HepG2 (cell line): ENCODE measurements at regions not wholly inside any gene's neighbourhood (a gene's known extent, or its start where the extent isn't known, plus 50 kb on each side); places are given as distances from the start of the nearest gene placed in this dataset.

Experiments used
- ATAC-seq: fragments of 200-7000 bp; cut with Tn5 transposase; 3 replicates; pipeline ENCODE4 v1.9.1; 2020; ENCODE audit warnings: mild to moderate bottlenecking, moderate library complexity
- BruUV-seq: library from RNA; stranded (reverse); fragments of 400-500 nt; replicated peaks from 2 replicates; lab custom pipeline; 2021; lab: Mats Ljungman, UMichigan
- CTCF ChIA-PET: fragments of 300-600 bp; formaldehyde crosslinking; extraction: SDS; loops from one replicate; lab custom pipeline; 2021; ENCODE audit warnings: low total read pairs, inconsistent platforms, low intra/inter-chr PET ratio; lab: Yijun Ruan, JAX
- POLR2A ChIA-PET: fragments of 350-600 bp; sonication (Branson Sonifier 250); formaldehyde crosslinking; loops from one replicate; lab custom pipeline; 2020; ENCODE audit warnings: antibody characterized with exemption, inconsistent platforms; lab: Yijun Ruan, JAX
- DNase-seq: peaks from one replicate; pipeline ENCODE4 v3.0.0-alpha.2; 2015; ENCODE audit warnings: low spot score
- FAIRE-seq: peaks from 3 replicates; lab custom pipeline; 2011; peaks lifted over from hg19 to GRCh38; lab: Jason Lieb, UNC
- H2AFZ ChIP-seq: one replicate; pipeline ENCODE4 v1.6.1; 2011; ENCODE audit warnings: low read length, inconsistent platforms
- H3K27ac ChIP-seq: fragments of 300-600 bp; 3 replicates; pipeline ENCODE4 v1.8.0; 2011; ENCODE audit warnings: mixed run types, mild to moderate bottlenecking, mixed read lengths, low read length, inconsistent platforms; ENCODE audit not compliant: insufficient read depth; ENCODE audit errors: extremely low read length
- H3K27me3 ChIP-seq, 2 experiments: fragments of 200-600 bp in 1 of 2; 2 replicates in 1 of 2; 3 replicates in 1 of 2; pipeline versions ENCODE4 v1.6.0 to v1.8.0; 2011; ENCODE audit warnings: low read length in 2 of 2, mild to moderate bottlenecking in 2 of 2, moderate library complexity in 2 of 2, inconsistent platforms in 1 of 2; ENCODE audit not compliant: insufficient read depth in 2 of 2, control insufficient read depth in 1 of 2
- H3K36me3 ChIP-seq, 2 experiments: fragments of 200-600 bp in 1 of 2; replicated peaks in 1 of 2; 2 replicates in 1 of 2; 3 replicates in 1 of 2; pipeline versions ENCODE4 v1.5.1 to v1.8.0; 2011; ENCODE audit warnings: low read length in 2 of 2, inconsistent platforms in 1 of 2; ENCODE audit not compliant: insufficient read depth in 2 of 2, control insufficient read depth in 1 of 2
- H3K4me1 ChIP-seq: 2 replicates; pipeline ENCODE4 v1.5.1; 2012; ENCODE audit warnings: low read length, inconsistent platforms; ENCODE audit not compliant: insufficient read depth
- H3K4me2 ChIP-seq: 2 replicates; pipeline ENCODE4 v1.6.0; 2011; ENCODE audit warnings: low read depth, low read length, inconsistent platforms
- H3K4me3 ChIP-seq, 3 experiments: fragments of 200-600 bp in 1 of 3; sonication (generic), shearing (Covaris generic) in 1 of 3; replicated peaks in 1 of 3; 2 replicates each; pipeline ENCODE4 v1.5.1; 2011 to 2016; ENCODE audit warnings: low read length in 3 of 3, inconsistent platforms in 2 of 3, low read depth in 2 of 3, mild to moderate bottlenecking in 2 of 3, control low read depth in 1 of 3, mixed read lengths in 1 of 3; ENCODE audit not compliant: insufficient read depth in 1 of 3
- H3K79me2 ChIP-seq: one replicate; pipeline ENCODE4 v1.6.1; 2011; ENCODE audit warnings: low read length, inconsistent platforms; ENCODE audit not compliant: insufficient read depth
- H3K9ac ChIP-seq: 2 replicates; pipeline ENCODE4 v1.6.0; 2011; ENCODE audit warnings: mild to moderate bottlenecking, low read depth, low read length, inconsistent platforms; ENCODE audit not compliant: insufficient read depth
- H3K9me3 ChIP-seq: 2 replicates; pipeline ENCODE4 v1.5.1; 2012; ENCODE audit warnings: mild to moderate bottlenecking, low read length
- H4K20me1 ChIP-seq: 2 replicates; pipeline ENCODE4 v1.6.0; 2011; ENCODE audit warnings: inconsistent platforms, mild to moderate bottlenecking, low read length, moderate library complexity; ENCODE audit not compliant: insufficient read depth
- ARNT ChIP-seq: fragments of 450-650 bp; IDR thresholded peaks from 2 replicates; pipeline ENCODE4 v1.6.1; 2017
- BHLHE40 ChIP-seq: IDR thresholded peaks from 2 replicates; pipeline ENCODE4 v1.6.1; 2011; ENCODE audit warnings: low read length, improper control_type of control experiment
- E2F1 ChIP-seq: sonication (generic); formaldehyde crosslinking; IDR thresholded peaks from 2 replicates; pipeline ENCODE4 v1.5.0; 2020; ENCODE audit warnings: missing genetic modification reagents
- ELK4 ChIP-seq: sonication (generic); formaldehyde crosslinking; IDR thresholded peaks from 2 replicates; pipeline ENCODE4 v1.9.0; 2021; ENCODE audit warnings: missing genetic modification reagents, borderline replicate concordance
- FOXA1 ChIP-seq, 2 experiments: fragments of 450-650 bp in 1 of 2; sonication (generic) in 1 of 2; formaldehyde crosslinking in 1 of 2; IDR thresholded peaks; 2 replicates each; pipeline versions ENCODE4 v1.4.0 to v1.6.1; 2016 to 2020; ENCODE audit warnings: missing genetic modification reagents in 1 of 2
- JDP2 ChIP-seq: sonication (generic); formaldehyde crosslinking; IDR thresholded peaks from 2 replicates; pipeline ENCODE4 v1.8.1; 2022; ENCODE audit warnings: missing genetic modification reagents, borderline replicate concordance
- NFE2 ChIP-seq: sonication (generic); formaldehyde crosslinking; IDR thresholded peaks from 2 replicates; pipeline ENCODE4 v1.4.0; 2020; ENCODE audit warnings: missing genetic modification reagents
- PRPF4 ChIP-seq: fragments of 200-400 bp; formaldehyde crosslinking; IDR thresholded peaks from 2 replicates; pipeline ENCODE4 v1.6.1; 2016; ENCODE audit warnings: low read length, low read depth; ENCODE audit not compliant: poor library complexity, severe bottlenecking
- RXRA ChIP-seq: sonication (generic); formaldehyde crosslinking; IDR thresholded peaks from 2 replicates; pipeline ENCODE4 v1.5.1; 2020; ENCODE audit warnings: missing genetic modification reagents
- SRSF1 ChIP-seq: fragments of 200-400 bp; formaldehyde crosslinking; optimal IDR thresholded peaks from 2 replicates; pipeline ENCODE3; 2017; ENCODE audit warnings: mild to moderate bottlenecking, low read depth, low read length, moderate library complexity
- TCF12 ChIP-seq, 2 experiments: fragments of 450-650 bp in 1 of 2; sonication (generic) in 1 of 2; formaldehyde crosslinking in 1 of 2; IDR thresholded peaks; 2 replicates each; pipeline versions ENCODE4 v1.6.1 to v1.8.0; 2017 to 2022; ENCODE audit warnings: antibody characterized with exemption in 1 of 2, mild to moderate bottlenecking in 1 of 2, missing genetic modification reagents in 1 of 2, moderate library complexity in 1 of 2
- ZMYM4 ChIP-seq: sonication (generic); formaldehyde crosslinking; IDR thresholded peaks from 2 replicates; pipeline ENCODE4 v1.8.1; 2023; ENCODE audit warnings: mild to moderate bottlenecking, missing genetic modification reagents
- WGBS: methylation state at CpG from one replicate; pipeline ENCODE4 v1.1.6; 2017; ENCODE audit warnings: low lambda C conversion rate; 5-methylcytosine and 5-hydroxymethylcytosine counted together
- in situ Hi-C: cut with HindIII; loops from 2 replicates; pipeline ENCODE4 v1.10.0; 2017; ENCODE audit warnings: low pct_unique_long_range_greater_than_20kb; ENCODE audit not compliant: extremely low pct_ligation_motif_present
- intact Hi-C: fragments of 100-400 bp; cut with micrococcal nuclease; formaldehyde crosslinking; loops from one replicate; pipeline ENCODE4 v1.10.0; 2022; ENCODE audit not compliant: unreplicated experiment
- TF ChIP-seq, protein P1 (sequence below): IDR thresholded peaks from 2 replicates; pipeline ENCODE4 v1.6.1; 2016; ENCODE audit warnings: mild to moderate bottlenecking

- no peak for TF ChIP-seq NFE2 (CRISPR knock-in tag)
- no peak for TF ChIP-seq TCF12 (IDR thresholded peaks at IDR 0.05)
- no peak for TF ChIP-seq TCF12 (CRISPR knock-in tag; IDR thresholded peaks at IDR 0.05)
- TF ChIP-seq ARNT = no peak
- TF ChIP-seq BHLHE40 = no peak
- TF ChIP-seq E2F1 (CRISPR knock-in tag) = no peak
- no peak for TF ChIP-seq SRSF1
- no peak for TF ChIP-seq JDP2 (CRISPR knock-in tag)
Observed at GRCh38 chr2:59857109-59857508, 696.3 kb downstream of the BCL11A start (continued).

- no peak for TF ChIP-seq ZMYM4
- TF ChIP-seq RXRA (CRISPR knock-in tag) = no peak
- TF ChIP-seq PRPF4 = no peak
- TF ChIP-seq, protein P1, sequence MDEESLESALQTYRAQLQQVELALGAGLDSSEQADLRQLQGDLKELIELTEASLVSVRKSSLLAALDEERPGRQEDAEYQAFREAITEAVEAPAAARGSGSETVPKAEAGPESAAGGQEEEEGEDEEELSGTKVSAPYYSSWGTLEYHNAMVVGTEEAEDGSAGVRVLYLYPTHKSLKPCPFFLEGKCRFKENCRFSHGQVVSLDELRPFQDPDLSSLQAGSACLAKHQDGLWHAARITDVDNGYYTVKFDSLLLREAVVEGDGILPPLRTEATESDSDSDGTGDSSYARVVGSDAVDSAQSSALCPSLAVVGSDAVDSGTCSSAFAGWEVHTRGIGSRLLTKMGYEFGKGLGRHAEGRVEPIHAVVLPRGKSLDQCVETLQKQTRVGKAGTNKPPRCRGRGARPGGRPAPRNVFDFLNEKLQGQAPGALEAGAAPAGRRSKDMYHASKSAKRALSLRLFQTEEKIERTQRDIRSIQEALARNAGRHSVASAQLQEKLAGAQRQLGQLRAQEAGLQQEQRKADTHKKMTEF (CRISPR knock-in tag) = no peak
- no peak for TF ChIP-seq FOXA1 (IDR thresholded peaks at IDR 0.05)
- TF ChIP-seq FOXA1 (CRISPR knock-in tag; IDR thresholded peaks at IDR 0.05) = no peak
- no peak for TF ChIP-seq ELK4
- ChIA-PET POLR2A (no interaction called here), CTCF (no interaction called here)
- no peaks in the 10 kb centered on the region for H3K27me3 ChIP-seq
- no peaks in the 10 kb centered on the region for H3K36me3 ChIP-seq
- DNase-seq (no peak), ATAC-seq (no peak), FAIRE-seq (no peak)
- intact Hi-C loops (no loop called here), in situ Hi-C loops (no loop called here)
- no peaks in the 10 kb centered on the region for H3K79me2 ChIP-seq
- H3K9ac ChIP-seq = no peak overlapping the region
- 14% methylated on average over 2 of the region's 3 CpGs for WGBS
- no peaks in the 10 kb centered on the region for H4K20me1 ChIP-seq
- H3K4me1 ChIP-seq = no peaks in the 10 kb centered on the region
- H3K9me3 ChIP-seq = peaks cover 10% of the 10 kb centered on the region
- BruUV-seq = no TSS peak
- H3K4me2 ChIP-seq = no peak overlapping the region
- H3K27ac ChIP-seq = no peak overlapping the region
- H3K4me3 ChIP-seq = no peak overlapping the region
- H2AFZ ChIP-seq = no peak overlapping the region
Observed at GRCh38 chr2:59856391-59856790, 697.1 kb downstream of the BCL11A start.
